Endothelial cell of umbilical vein (primary cell): ENCODE measurements at regions not wholly inside any gene's neighbourhood (a gene's known extent, or its start where the extent isn't known, plus 50 kb on each side); places are given as distances from the start of the nearest gene placed in this dataset.

ENCODE experiments used
- MYC ChIP-seq: IDR thresholded peaks from one replicate; pipeline ENCODE4 v1.6.1; 2011; ENCODE audit warnings: mild to moderate bottlenecking, low read depth, low read length
- POLR2A ChIP-seq: IDR thresholded peaks from 2 replicates; pipeline ENCODE4 v1.6.1; 2012; ENCODE audit warnings: low read depth, mild to moderate bottlenecking, control low read depth, low read length
- POLR2AphosphoS5 ChIP-seq: IDR thresholded peaks from 2 replicates; pipeline ENCODE4 v1.6.1; 2012; ENCODE audit warnings: low read depth, mild to moderate bottlenecking, control low read depth, low read length, moderate library complexity; ENCODE audit not compliant: insufficient read depth
- TF ChIP-seq, protein P1 (sequence below), 2 donors: IDR thresholded peaks; 1 replicate in 1 of 2; 2 replicates in 1 of 2; pipeline ENCODE4 v1.5.1; 2011; ENCODE audit warnings: low read length in 2 of 2, mild to moderate bottlenecking in 2 of 2, moderate library complexity in 2 of 2, control low read depth in 1 of 2, inconsistent platforms in 1 of 2, low read depth in 1 of 2; ENCODE audit not compliant: insufficient read depth in 1 of 2; ENCODE audit errors: extremely low read depth in 1 of 2

GRCh38 chr11:23866641-23867040 lies 630.2 kb upstream of the LUZP2 start:
- TF ChIP-seq MYC = no peak
- TF ChIP-seq, protein P1, sequence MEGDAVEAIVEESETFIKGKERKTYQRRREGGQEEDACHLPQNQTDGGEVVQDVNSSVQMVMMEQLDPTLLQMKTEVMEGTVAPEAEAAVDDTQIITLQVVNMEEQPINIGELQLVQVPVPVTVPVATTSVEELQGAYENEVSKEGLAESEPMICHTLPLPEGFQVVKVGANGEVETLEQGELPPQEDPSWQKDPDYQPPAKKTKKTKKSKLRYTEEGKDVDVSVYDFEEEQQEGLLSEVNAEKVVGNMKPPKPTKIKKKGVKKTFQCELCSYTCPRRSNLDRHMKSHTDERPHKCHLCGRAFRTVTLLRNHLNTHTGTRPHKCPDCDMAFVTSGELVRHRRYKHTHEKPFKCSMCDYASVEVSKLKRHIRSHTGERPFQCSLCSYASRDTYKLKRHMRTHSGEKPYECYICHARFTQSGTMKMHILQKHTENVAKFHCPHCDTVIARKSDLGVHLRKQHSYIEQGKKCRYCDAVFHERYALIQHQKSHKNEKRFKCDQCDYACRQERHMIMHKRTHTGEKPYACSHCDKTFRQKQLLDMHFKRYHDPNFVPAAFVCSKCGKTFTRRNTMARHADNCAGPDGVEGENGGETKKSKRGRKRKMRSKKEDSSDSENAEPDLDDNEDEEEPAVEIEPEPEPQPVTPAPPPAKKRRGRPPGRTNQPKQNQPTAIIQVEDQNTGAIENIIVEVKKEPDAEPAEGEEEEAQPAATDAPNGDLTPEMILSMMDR (IDR thresholded peaks at IDR 0.05; ENCODE audit: extremely low read depth in 1 of 2, insufficient read depth in 1 of 2, low read depth in 1 of 2, low read length in 2 of 2) = no peak
- TF ChIP-seq POLR2A = no peak
- TF ChIP-seq POLR2AphosphoS5 = no peak
